Endothelial cell of umbilical vein (primary cell): ENCODE measurements at regions not wholly inside any gene's neighbourhood (a gene's known extent, or its start where the extent isn't known, plus 50 kb on each side); places are given as distances from the start of the nearest gene placed in this dataset.
A peak's percentile ranks its signal among the peaks of the same experiment; 100 is the strongest.

Source experiments
- BruUV-seq: library from RNA; stranded (reverse); fragments of 400-500 nt; replicated peaks from 2 replicates; lab custom pipeline; 2021; lab: Mats Ljungman, UMichigan
- CTCF ChIA-PET: fragments of 300-600, 350-600 bp; sonication (Branson Sonifier 250); formaldehyde crosslinking; loops from one replicate; lab custom pipeline; 2021; ENCODE audit warnings: antibody characterized with exemption, inconsistent platforms; lab: Charles Lee
- POLR2A ChIA-PET: fragments of 300-600, 350-600 bp; sonication (Branson Sonifier 250); formaldehyde crosslinking; loops from one replicate; lab custom pipeline; 2021; ENCODE audit warnings: antibody characterized with exemption, inconsistent platforms; lab: Charles Lee
- DNase-seq: peaks from one replicate; pipeline ENCODE4 v3.0.0-alpha.2; 2011; ENCODE audit warnings: low read depth, low spot score
- FAIRE-seq: peaks from 2 replicates; lab custom pipeline; 2011; peaks lifted over from hg19 to GRCh38; lab: Jason Lieb, UNC
- H2AFZ ChIP-seq: 2 replicates; pipeline ENCODE4 v1.6.0; 2012; ENCODE audit warnings: low read depth, low read length, control low read depth, inconsistent platforms
- H3K27ac ChIP-seq: 2 replicates; pipeline ENCODE4 v1.5.1; 2011; ENCODE audit warnings: low read depth, mild to moderate bottlenecking, control low read depth, low read length, moderate library complexity; ENCODE audit not compliant: insufficient read depth
- H3K27me3 ChIP-seq, 2 experiments: 2 replicates each; pipeline versions ENCODE4 v1.6.0 to v1.6.1; 2011; ENCODE audit warnings: low read length in 2 of 2, mixed read lengths in 1 of 2; ENCODE audit not compliant: control insufficient read depth in 2 of 2, insufficient read depth in 2 of 2
- H3K36me3 ChIP-seq, 2 experiments: 2 replicates in 1 of 2; 3 replicates in 1 of 2; pipeline ENCODE4 v1.5.1; 2011; ENCODE audit warnings: low read length in 2 of 2, mild to moderate bottlenecking in 1 of 2, moderate library complexity in 1 of 2; ENCODE audit not compliant: control insufficient read depth in 2 of 2, insufficient read depth in 2 of 2; ENCODE audit errors: extremely low read depth in 1 of 2
- H3K4me1 ChIP-seq: 3 replicates; pipeline ENCODE4 v1.5.1; 2011; ENCODE audit warnings: mild to moderate bottlenecking, low read length; ENCODE audit not compliant: control insufficient read depth, insufficient read depth; ENCODE audit errors: extremely low read depth
- H3K4me2 ChIP-seq: 2 replicates; pipeline ENCODE4 v1.6.1; 2011; ENCODE audit warnings: low read length, control low read depth, mixed read lengths; ENCODE audit not compliant: insufficient read depth
- H3K4me3 ChIP-seq, 3 experiments: fragments of 200-600 bp in 1 of 3; sonication (generic), shearing (Covaris generic) in 1 of 3; replicated peaks in 1 of 3; 2 replicates each; pipeline ENCODE4 v1.5.1; 2011 to 2016; ENCODE audit warnings: control low read depth in 3 of 3, low read length in 3 of 3, mild to moderate bottlenecking in 2 of 3, inconsistent platforms in 1 of 3, low read depth in 1 of 3, moderate library complexity in 1 of 3; ENCODE audit not compliant: insufficient read depth in 1 of 3
- H3K79me2 ChIP-seq: 2 replicates; pipeline ENCODE4 v1.6.0; 2012; ENCODE audit warnings: low read length, inconsistent platforms; ENCODE audit not compliant: control insufficient read depth, insufficient read depth
- H3K9ac ChIP-seq: replicated peaks from 2 replicates; pipeline ENCODE3; 2011; ENCODE audit warnings: low read length, control low read depth; ENCODE audit not compliant: insufficient read depth; ENCODE audit errors: extremely low read depth
- H3K9me1 ChIP-seq: replicated peaks from 3 replicates; pipeline ENCODE4 v1.6.0; 2011; ENCODE audit warnings: mild to moderate bottlenecking, low read length; ENCODE audit not compliant: control insufficient read depth, insufficient read depth; ENCODE audit errors: extremely low read depth
- H3K9me3 ChIP-seq: replicated peaks from 2 replicates; pipeline ENCODE4 v1.5.1; 2012; ENCODE audit warnings: low read length, inconsistent platforms; ENCODE audit not compliant: control insufficient read depth, insufficient read depth
- H4K20me1 ChIP-seq: replicated peaks from 2 replicates; pipeline ENCODE3; 2011; ENCODE audit warnings: mild to moderate bottlenecking, low read length; ENCODE audit not compliant: control insufficient read depth, insufficient read depth; ENCODE audit errors: extremely low read depth
- CTCF ChIP-seq, 2 donors: IDR thresholded peaks; 1 replicate in 1 of 2; 2 replicates in 1 of 2; pipeline ENCODE4 v1.5.1; 2011; ENCODE audit warnings: low read length in 2 of 2, mild to moderate bottlenecking in 2 of 2, moderate library complexity in 2 of 2, control low read depth in 1 of 2, inconsistent platforms in 1 of 2, low read depth in 1 of 2; ENCODE audit not compliant: insufficient read depth in 1 of 2; ENCODE audit errors: extremely low read depth in 1 of 2
- EZH2 ChIP-seq: IDR thresholded peaks from 2 replicates; pipeline ENCODE4 v1.6.1; 2012; ENCODE audit warnings: borderline replicate concordance, low read depth, mild to moderate bottlenecking, moderate library complexity, low read length, inconsistent platforms; ENCODE audit not compliant: severe bottlenecking
- FOS ChIP-seq: IDR thresholded peaks from 2 replicates; pipeline ENCODE4 v1.6.1; 2011; ENCODE audit warnings: mild to moderate bottlenecking, low read length, moderate library complexity, borderline replicate concordance; ENCODE audit not compliant: insufficient read depth
- GATA2 ChIP-seq: IDR thresholded peaks from 2 replicates; pipeline ENCODE4 v1.7.0; 2011; ENCODE audit warnings: low read depth, mild to moderate bottlenecking, moderate library complexity, mixed read lengths, low read length; ENCODE audit not compliant: insufficient read length, insufficient read depth
- JUN ChIP-seq: IDR thresholded peaks from 2 replicates; pipeline ENCODE4 v1.6.1; 2011; ENCODE audit warnings: borderline replicate concordance, low read depth; ENCODE audit not compliant: insufficient read length, insufficient read depth
- MAX ChIP-seq: IDR thresholded peaks from 2 replicates; pipeline ENCODE4 v1.6.1; 2011; ENCODE audit not compliant: insufficient read depth, insufficient read length
- MYC ChIP-seq: IDR thresholded peaks from one replicate; pipeline ENCODE4 v1.6.1; 2011; ENCODE audit warnings: mild to moderate bottlenecking, low read depth, low read length
- POLR2A ChIP-seq: IDR thresholded peaks from 2 replicates; pipeline ENCODE4 v1.6.1; 2012; ENCODE audit warnings: low read depth, mild to moderate bottlenecking, control low read depth, low read length
- POLR2AphosphoS5 ChIP-seq: IDR thresholded peaks from 2 replicates; pipeline ENCODE4 v1.6.1; 2012; ENCODE audit warnings: low read depth, mild to moderate bottlenecking, control low read depth, low read length, moderate library complexity; ENCODE audit not compliant: insufficient read depth
- dilution Hi-C: fragments of 300-500 bp; cut with MboI; formaldehyde crosslinking; loops from one replicate; pipeline ENCODE4 v1.15.0; 2019; ENCODE audit warnings: low sequenced_read_pairs; ENCODE audit not compliant: extremely low pct_ligation_motif_present
- intact Hi-C: fragments of 100-400 bp; cut with micrococcal nuclease; formaldehyde crosslinking; loops from one replicate; pipeline ENCODE4 v1.10.0; 2022

- Histone ChIP-seq H3K4me2 (peak overlapping the region; percentile 41), H3K27me3 (no peaks in the 10 kb centered on the region), H3K9ac (peak overlapping the region; percentile 5), H3K9me3 (no peaks in the 10 kb centered on the region), H2AFZ (peak overlapping the region; percentile 52), H3K9me1 (no peaks in the 10 kb centered on the region), H4K20me1 (no peaks in the 10 kb centered on the region), H3K4me1 (peaks cover 17% of the 10 kb centered on the region), H3K79me2 (no peaks in the 10 kb centered on the region), H3K4me3 (peak overlapping the region in 1 of 3 experiments; percentile 18), H3K27ac (peak overlapping the region; percentile 68), H3K36me3 (no peaks in the 10 kb centered on the region)
- BruUV-seq: TSS peak; percentile 57
- TF ChIP-seq POLR2A: no peak
- TF ChIP-seq MYC: no peak
- no peak for TF ChIP-seq FOS
- no peak for TF ChIP-seq POLR2AphosphoS5
- no peak for TF ChIP-seq MAX
- TF ChIP-seq JUN: no peak
- TF ChIP-seq CTCF (IDR thresholded peaks at IDR 0.05; ENCODE audit: extremely low read depth in 1 of 2, insufficient read depth in 1 of 2, low read depth in 1 of 2, low read length in 2 of 2): no peak
- no peak for TF ChIP-seq EZH2
- TF ChIP-seq GATA2: no peak
- DNase-seq (no peak), FAIRE-seq (no peak)
- dilution Hi-C loops (no loop called here), intact Hi-C loops (loop anchor here (1.0 to 10.0 kb wide), 7 partner anchors 180 to 852 kb away; partner anchors contain the start of gene TFB1M)
- CTCF ChIA-PET: interaction anchor here (0.6 to 2.1 kb wide), 5 partner anchors 16 to 850 kb away, joined by 3 to 9 read pairs (median 4); no protein-coding TSS in a partner anchor
- POLR2A ChIA-PET: interaction anchor here (0.5 kb wide), 1 partner anchor 24 kb away, joined by 6 read pairs; no protein-coding TSS in a partner anchor
Observed at GRCh38 chr6:156167016-156167624, 610.1 kb upstream of the ARID1B start.
